ENCODE measurements at regions not wholly inside any gene's neighbourhood (a gene's known extent, or its start where the extent isn't known, plus 50 kb on each side); places are given as distances from the start of the nearest gene placed in this dataset.

DNA sequence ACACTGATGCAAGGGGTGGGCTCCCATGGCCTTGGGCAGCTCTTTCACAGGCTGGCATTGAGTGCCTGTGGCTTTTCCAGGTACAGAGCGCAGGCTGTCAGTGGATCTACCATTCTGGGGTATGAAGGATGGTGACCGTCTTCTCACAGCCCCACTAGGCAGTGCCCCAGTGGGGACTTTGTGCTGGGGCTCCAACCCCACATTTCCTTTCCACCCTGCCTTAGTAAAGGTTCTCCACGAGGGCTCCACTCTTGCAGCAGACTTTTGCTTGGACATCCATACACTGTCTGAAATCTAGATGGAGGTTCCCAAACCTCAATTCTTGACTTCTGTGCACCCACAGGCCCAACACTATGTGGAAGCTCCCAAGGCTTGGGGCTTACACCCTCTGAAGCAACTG lies 107.9 kb upstream of the ECI2 start:
- no peak for TF ChIP-seq FOS (IDR thresholded peaks at IDR 0.05; ENCODE audit: borderline replicate concordance, insufficient read depth, low read length)
- no peak for TF ChIP-seq POLR2A (IDR thresholded peaks at IDR 0.05; ENCODE audit: low read depth, low read length)
- TF ChIP-seq, protein P1, sequence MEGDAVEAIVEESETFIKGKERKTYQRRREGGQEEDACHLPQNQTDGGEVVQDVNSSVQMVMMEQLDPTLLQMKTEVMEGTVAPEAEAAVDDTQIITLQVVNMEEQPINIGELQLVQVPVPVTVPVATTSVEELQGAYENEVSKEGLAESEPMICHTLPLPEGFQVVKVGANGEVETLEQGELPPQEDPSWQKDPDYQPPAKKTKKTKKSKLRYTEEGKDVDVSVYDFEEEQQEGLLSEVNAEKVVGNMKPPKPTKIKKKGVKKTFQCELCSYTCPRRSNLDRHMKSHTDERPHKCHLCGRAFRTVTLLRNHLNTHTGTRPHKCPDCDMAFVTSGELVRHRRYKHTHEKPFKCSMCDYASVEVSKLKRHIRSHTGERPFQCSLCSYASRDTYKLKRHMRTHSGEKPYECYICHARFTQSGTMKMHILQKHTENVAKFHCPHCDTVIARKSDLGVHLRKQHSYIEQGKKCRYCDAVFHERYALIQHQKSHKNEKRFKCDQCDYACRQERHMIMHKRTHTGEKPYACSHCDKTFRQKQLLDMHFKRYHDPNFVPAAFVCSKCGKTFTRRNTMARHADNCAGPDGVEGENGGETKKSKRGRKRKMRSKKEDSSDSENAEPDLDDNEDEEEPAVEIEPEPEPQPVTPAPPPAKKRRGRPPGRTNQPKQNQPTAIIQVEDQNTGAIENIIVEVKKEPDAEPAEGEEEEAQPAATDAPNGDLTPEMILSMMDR (IDR thresholded peaks at IDR 0.05; ENCODE audit: extremely low read depth in 1 of 2, insufficient read depth in 1 of 2, low read depth in 1 of 2, low read length in 2 of 2): no peak
- TF ChIP-seq GATA2 (IDR thresholded peaks at IDR 0.05; ENCODE audit: insufficient read depth, insufficient read length, low read depth, low read length): no peak
- no peak for TF ChIP-seq POLR2AphosphoS5 (IDR thresholded peaks at IDR 0.05; ENCODE audit: insufficient read depth, low read depth, low read length)
- TF ChIP-seq MYC (IDR thresholded peaks at IDR 0.05; ENCODE audit: low read depth, low read length): no peak
- Histone ChIP-seq H3K9me3 (replicated peaks; ENCODE audit: control insufficient read depth, insufficient read depth, low read length) (no peaks in the 10 kb centered on the region), H3K27ac (ENCODE audit: insufficient read depth, low read depth, low read length) (no peak overlapping the region), H3K27me3 (ENCODE audit: control insufficient read depth in 2 of 2, insufficient read depth in 2 of 2, low read length in 2 of 2) (no peaks in the 10 kb centered on the region), H3K36me3 (ENCODE audit: control insufficient read depth in 2 of 2, extremely low read depth in 1 of 2, insufficient read depth in 2 of 2, low read length in 2 of 2) (no peaks in the 10 kb centered on the region), H4K20me1 (replicated peaks; ENCODE audit: control insufficient read depth, extremely low read depth, insufficient read depth, low read length) (no peaks in the 10 kb centered on the region), H3K79me2 (ENCODE audit: control insufficient read depth, insufficient read depth, low read length) (no peaks in the 10 kb centered on the region), H3K4me3 (replicated peaks in 1 of 3; ENCODE audit: insufficient read depth in 1 of 3, low read depth in 1 of 3, low read length in 3 of 3) (no peak overlapping the region), H2AFZ (ENCODE audit: low read depth, low read length) (no peak overlapping the region), H3K9me1 (replicated peaks; ENCODE audit: control insufficient read depth, extremely low read depth, insufficient read depth, low read length) (no peaks in the 10 kb centered on the region), H3K4me1 (ENCODE audit: control insufficient read depth, extremely low read depth, insufficient read depth, low read length) (no peaks in the 10 kb centered on the region), H3K4me2 (ENCODE audit: insufficient read depth, low read length) (no peak overlapping the region), H3K9ac (replicated peaks; ENCODE audit: extremely low read depth, insufficient read depth, low read length) (no peak overlapping the region)
- FAIRE-seq: no peak
- no TSS peak for BruUV-seq (replicated peaks)
- ChIA-PET CTCF (no interaction called here), POLR2A (no interaction called here)
- dilution Hi-C loops (cut with MboI; ENCODE audit: extremely low pct_ligation_motif_present, low sequenced_read_pairs): no loop called here
- intact Hi-C loops (cut with micrococcal nuclease): no loop called here
- DNase-seq (ENCODE audit: low read depth, low spot score): no peak

DNA sequence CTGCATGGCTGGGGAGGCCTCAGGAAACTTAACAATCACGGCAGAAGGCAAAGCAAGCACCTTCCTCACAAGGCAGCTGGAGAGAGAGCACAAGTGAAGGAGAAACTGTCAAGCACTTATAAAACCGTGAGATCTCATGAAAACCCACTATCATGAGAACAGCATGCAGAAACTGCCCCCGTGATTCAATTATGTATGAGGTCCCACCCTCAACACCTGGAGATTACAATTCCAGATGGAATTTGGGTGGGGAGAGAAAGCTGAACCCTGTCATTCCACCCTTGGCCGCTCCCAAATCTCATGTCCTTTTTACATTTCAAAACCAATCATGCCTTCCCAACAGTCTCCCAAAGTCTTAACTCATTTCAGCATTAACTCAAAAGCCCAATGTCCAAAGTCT lies 107.2 kb upstream of the ECI2 start:
- H3K4me2 ChIP-seq (ENCODE audit: insufficient read depth, low read length): no peak overlapping the region
- no peaks in the 10 kb centered on the region for H3K4me1 ChIP-seq (ENCODE audit: control insufficient read depth, extremely low read depth, insufficient read depth, low read length)
- TF ChIP-seq MYC (IDR thresholded peaks at IDR 0.05; ENCODE audit: low read depth, low read length): no peak
- FAIRE-seq: no peak
- H4K20me1 ChIP-seq (replicated peaks; ENCODE audit: control insufficient read depth, extremely low read depth, insufficient read depth, low read length): no peaks in the 10 kb centered on the region
- BruUV-seq (replicated peaks): no TSS peak
- no peaks in the 10 kb centered on the region for H3K27me3 ChIP-seq (ENCODE audit: control insufficient read depth in 2 of 2, insufficient read depth in 2 of 2, low read length in 2 of 2)
- no peaks in the 10 kb centered on the region for H3K36me3 ChIP-seq (ENCODE audit: control insufficient read depth in 2 of 2, extremely low read depth in 1 of 2, insufficient read depth in 2 of 2, low read length in 2 of 2)
- H3K9ac ChIP-seq (replicated peaks; ENCODE audit: extremely low read depth, insufficient read depth, low read length): no peak overlapping the region
- ChIA-PET CTCF (no interaction called here), POLR2A (no interaction called here)
- no peak overlapping the region for H3K4me3 ChIP-seq (replicated peaks in 1 of 3; ENCODE audit: insufficient read depth in 1 of 3, low read depth in 1 of 3, low read length in 3 of 3)
- no peak overlapping the region for H3K27ac ChIP-seq (ENCODE audit: insufficient read depth, low read depth, low read length)
- H3K9me3 ChIP-seq (replicated peaks; ENCODE audit: control insufficient read depth, insufficient read depth, low read length): no peaks in the 10 kb centered on the region
- dilution Hi-C loops (cut with MboI; ENCODE audit: extremely low pct_ligation_motif_present, low sequenced_read_pairs) (no loop called here), intact Hi-C loops (cut with micrococcal nuclease) (no loop called here)
- H3K9me1 ChIP-seq (replicated peaks; ENCODE audit: control insufficient read depth, extremely low read depth, insufficient read depth, low read length): no peaks in the 10 kb centered on the region
- DNase-seq (ENCODE audit: low read depth, low spot score): no peak
- no peak overlapping the region for H2AFZ ChIP-seq (ENCODE audit: low read depth, low read length)
- no peaks in the 10 kb centered on the region for H3K79me2 ChIP-seq (ENCODE audit: control insufficient read depth, insufficient read depth, low read length)
